HG03378 (cell line): ENCODE measurements at regions not wholly inside any gene's neighbourhood (a gene's known extent, or its start where the extent isn't known, plus 50 kb on each side); places are given as distances from the start of the nearest gene placed in this dataset.
A peak's percentile ranks its signal among the peaks of the same experiment; 100 is the strongest.
"Not testable (repeated sequence)": the region's sequence is repeated elsewhere in the genome, so short reads cannot be mapped to it uniquely, and the experiment has no call there.

Experiments
- ATAC-seq: cut with Tn5 transposase; IDR thresholded peaks from one replicate; pipeline ENCODE4 v1.9.1; 2021; ENCODE audit warnings: mild to moderate bottlenecking, moderate library complexity; ENCODE audit not compliant: unreplicated experiment

GRCh38 chr20:16801919-16802651, 53.9 kb downstream of the OTOR start:
- ATAC-seq: peak; percentile 75

DNA sequence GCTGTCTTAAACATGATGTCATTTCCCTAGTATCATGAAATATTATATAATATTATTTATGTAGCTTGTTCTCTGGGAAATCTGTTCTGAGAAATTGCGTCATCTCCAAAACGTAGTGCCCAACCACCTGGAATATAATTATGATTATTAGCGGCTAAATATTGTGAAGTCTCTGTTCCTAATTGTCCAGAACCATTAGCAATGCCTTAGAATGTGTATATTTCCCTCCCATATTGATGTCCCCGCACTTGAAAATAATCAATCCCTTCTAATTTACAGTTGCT, 54.4 kb downstream of the OTOR start:
- ATAC-seq: no peak

DNA sequence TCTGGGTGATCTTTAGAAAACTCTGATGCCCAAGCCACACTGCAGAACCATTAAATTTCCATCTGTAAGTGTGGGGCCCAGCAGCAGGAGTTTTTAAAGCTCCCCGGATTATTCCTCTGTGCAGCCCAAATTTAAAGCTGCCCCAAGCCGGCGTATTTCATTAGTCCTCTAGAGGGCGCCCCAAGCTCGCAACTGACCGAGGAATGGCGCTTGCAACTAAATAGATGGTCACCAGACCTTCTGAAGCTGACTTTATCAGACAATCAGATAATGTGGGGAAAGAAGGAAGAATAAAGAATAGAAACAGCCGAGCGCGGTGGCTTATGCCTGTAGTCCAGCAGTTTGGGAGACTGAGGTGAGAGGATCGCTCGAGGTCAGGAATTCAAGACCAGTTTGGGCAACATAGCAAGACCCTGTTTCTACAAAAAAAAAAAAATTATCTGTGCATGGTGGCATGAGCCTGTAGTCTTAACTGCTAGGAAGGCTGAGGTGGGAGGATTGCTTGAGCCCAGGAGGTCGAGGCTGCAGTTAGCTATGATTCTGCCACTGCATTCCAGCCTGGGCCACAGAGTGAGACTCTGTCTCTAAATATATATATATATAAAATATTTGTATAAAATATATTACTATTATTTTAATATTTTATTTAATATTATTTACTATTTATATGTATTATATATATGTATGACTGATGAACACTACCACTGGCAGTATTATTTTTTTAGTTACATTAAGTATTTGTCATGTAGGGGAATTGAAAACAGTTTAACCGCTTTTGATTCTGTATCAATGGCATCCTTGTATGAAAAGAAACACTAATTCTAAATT, 56.0 kb downstream of the OTOR start:
- no peak for ATAC-seq

DNA sequence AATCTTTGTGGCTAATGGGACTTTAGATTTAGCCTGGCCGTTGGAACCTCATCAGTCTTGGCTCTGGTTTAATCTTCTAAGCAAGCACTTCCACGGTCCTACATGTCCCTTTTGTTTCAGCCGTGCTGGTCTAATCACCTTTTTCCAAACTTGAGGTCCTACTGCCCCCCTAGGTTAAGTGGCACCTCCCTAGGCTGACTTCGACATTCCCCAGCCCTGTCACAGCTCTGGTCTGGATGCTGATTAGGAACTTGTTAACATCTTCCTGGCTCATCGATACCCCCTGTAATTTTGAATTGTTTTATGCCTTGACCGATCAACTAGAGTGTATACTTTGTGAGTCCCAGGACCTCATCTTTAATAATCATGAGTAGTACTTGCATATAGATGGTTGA, 56.6 kb downstream of the OTOR start:
- no peak for ATAC-seq

- no peak for ATAC-seq
These were observed 57.9 kb downstream of the OTOR start for GRCh38 chr20:16806061-16806460.

- ATAC-seq: no peak
These were observed 58.7 kb downstream of the OTOR start for GRCh38 chr20:16806886-16807285.

- no peak for ATAC-seq
These were observed 60.6 kb downstream of the OTOR start for GRCh38 chr20:16808796-16809195.

- ATAC-seq: no peak
These were observed 62.1 kb downstream of the OTOR start for GRCh38 chr20:16810216-16810615.

DNA sequence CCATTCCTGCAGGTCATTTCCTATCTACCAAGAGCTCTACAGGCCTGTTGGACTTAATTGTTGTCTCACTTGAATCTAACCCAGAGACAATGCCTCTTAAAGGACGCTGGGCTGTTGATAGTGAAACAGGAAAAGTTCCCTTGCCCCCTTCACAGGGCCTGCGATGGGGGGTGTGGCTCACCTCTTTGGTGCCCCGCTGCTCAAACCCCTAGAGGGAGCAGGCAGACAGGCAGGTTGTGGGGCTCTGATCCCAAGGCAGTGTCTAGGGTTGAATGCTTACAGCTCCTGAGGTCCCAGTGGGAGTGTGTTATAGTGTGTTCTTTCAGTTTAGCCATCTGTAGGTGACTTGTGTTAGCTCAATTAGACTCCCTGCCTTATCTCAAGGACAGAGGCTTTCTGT, 68.0 kb downstream of the OTOR start:
- ATAC-seq: no peak

- no peak for ATAC-seq
These were observed 71.3 kb downstream of the OTOR start for GRCh38 chr20:16819483-16819882.

GRCh38 chr20:16821211-16822089, 73.3 kb downstream of the OTOR start:
- peak; percentile 76 for ATAC-seq

DNA sequence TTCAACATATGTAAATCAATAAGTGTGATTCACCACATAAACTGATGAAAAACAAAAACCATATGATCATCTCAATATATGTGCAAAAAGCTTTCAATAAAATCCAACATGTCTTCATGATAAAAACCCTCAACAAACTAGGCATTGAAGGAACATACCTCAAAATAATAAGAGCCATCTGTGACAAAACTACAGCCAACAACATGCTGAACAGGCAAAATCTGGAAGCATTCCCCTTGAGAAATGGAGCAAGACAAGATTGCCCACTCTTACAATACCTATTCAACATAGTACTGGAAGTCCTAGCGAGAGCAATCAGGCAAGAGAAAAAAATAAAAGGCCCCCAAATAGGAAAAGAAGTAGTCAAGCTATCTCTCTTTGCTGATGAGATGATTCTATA, 76.5 kb downstream of the OTOR start:
- ATAC-seq: no peak

GRCh38 chr20:16828666-16829305, 80.6 kb downstream of the OTOR start:
- no peak for ATAC-seq

DNA sequence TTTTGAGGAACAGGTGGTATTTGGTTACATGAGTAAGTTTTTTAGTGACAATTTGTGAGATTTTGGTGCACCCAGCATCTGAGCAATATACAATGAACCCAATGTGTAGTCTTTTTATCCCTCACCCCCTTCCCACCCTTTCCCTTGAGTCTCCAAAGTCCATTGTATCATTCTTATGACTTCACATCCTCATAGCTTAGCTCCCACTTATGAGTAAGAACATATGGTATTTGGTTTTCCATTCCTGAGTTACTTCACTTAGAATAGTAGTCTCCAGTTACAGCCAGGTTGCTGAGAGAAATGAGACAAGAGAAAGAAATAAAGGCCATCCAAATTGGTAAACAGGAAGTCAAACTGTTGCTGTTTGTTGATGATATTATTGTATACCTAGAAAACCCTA, 87.5 kb downstream of the OTOR start:
- not testable (repeated sequence) for ATAC-seq

- no peak for ATAC-seq
These were observed 94.4 kb downstream of the OTOR start for GRCh38 chr20:16842486-16843120.

- ATAC-seq: no peak
These were observed 96.2 kb downstream of the OTOR start for GRCh38 chr20:16844406-16844805.

- no peak for ATAC-seq
These were observed 97.8 kb downstream of the OTOR start for GRCh38 chr20:16846006-16846405.

- no peak for ATAC-seq
These were observed 99.9 kb downstream of the OTOR start for GRCh38 chr20:16848061-16848460.

DNA sequence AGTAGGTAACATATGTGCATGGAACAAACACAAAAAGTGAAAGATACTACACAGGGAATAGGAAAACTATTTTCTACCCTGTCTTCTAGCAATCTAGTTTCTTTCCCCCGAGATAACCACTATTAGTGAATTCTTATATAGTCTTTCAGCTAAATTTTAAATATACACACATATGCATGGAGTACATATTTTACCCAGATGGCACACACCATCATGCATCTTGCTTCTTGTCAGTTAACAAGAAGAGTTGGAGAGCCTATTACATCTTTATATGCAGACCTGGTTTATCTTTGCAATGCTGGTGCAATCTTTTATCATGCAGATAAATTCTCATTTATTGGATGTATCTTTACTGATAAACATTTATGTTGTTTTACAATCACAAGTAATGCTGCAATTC, 100.4 kb downstream of the OTOR start:
- no peak for ATAC-seq

DNA sequence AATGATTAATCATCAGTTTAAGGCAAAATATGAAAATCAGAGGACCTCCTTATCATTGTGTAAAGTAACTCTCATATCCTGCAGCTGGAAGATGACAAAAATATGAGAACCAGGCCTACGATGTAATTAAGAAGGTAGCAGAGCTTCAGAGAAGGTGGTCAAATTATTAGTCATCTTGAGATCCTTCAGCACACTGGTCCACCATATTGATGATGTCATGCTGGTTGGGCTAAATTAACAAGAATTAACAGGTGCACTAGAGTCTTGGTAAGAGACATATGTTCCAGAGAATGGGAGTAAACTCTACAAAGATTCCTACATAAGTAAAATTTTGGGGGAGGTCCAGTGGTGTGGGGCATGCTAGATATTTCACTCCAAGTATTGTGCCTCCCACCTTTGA, 112.8 kb downstream of the OTOR start:
- ATAC-seq: no peak

DNA sequence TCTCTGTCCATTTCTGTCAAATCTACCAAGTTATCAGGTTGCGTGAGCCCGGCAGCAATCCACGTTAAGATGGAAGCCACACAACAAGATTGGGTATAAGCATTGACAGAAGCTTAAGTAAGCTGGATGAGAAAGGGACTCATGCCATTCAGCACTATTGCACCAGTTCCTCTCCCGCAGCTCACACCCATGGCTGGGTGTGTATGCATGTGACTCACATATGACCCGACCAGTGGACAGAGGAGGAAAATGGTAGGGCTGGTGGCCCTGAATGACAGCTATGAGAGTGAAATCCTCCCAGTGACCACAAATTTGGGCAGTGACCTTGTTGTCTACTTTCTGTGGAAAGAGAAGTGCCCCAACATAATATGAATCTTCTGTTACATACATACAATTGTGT, 113.5 kb downstream of the OTOR start:
- no peak for ATAC-seq
